ENCODE measurements at regions not wholly inside any gene's neighbourhood (a gene's known extent, or its start where the extent isn't known, plus 50 kb on each side); places are given as distances from the start of the nearest gene placed in this dataset.

- TF ChIP-seq POLR2A (IDR thresholded peaks at IDR 0.05; ENCODE audit: low read length) (no peak), GATA1 (IDR thresholded peaks at IDR 0.05; ENCODE audit: low read depth, low read length) (no peak)
Measured at GRCh38 chr11:76732643-76733042, 50.5 kb upstream of the TSKU start.

All from erythroblast (primary cell).